Hematopoietic multipotent progenitor cell treated with erythropoietin and hydrocortisone succinate and interleukin-3 and kit ligand, for 17 days (in vitro differentiated cells): ENCODE measurements at regions not wholly inside any gene's neighbourhood (a gene's known extent, or its start where the extent isn't known, plus 50 kb on each side); places are given as distances from the start of the nearest gene placed in this dataset.

ENCODE experiments used
- DNase-seq: peaks from one replicate; pipeline ENCODE4 v3.0.0-alpha.2; 2015; ENCODE audit warnings: low spot score

GRCh38 chr17:27974045-27974436 is 68.4 kb upstream of the NLK start:
- no peak for DNase-seq

GRCh38 chr17:27974531-27975145 is 67.8 kb upstream of the NLK start:
- DNase-seq, result no peak

DNA sequence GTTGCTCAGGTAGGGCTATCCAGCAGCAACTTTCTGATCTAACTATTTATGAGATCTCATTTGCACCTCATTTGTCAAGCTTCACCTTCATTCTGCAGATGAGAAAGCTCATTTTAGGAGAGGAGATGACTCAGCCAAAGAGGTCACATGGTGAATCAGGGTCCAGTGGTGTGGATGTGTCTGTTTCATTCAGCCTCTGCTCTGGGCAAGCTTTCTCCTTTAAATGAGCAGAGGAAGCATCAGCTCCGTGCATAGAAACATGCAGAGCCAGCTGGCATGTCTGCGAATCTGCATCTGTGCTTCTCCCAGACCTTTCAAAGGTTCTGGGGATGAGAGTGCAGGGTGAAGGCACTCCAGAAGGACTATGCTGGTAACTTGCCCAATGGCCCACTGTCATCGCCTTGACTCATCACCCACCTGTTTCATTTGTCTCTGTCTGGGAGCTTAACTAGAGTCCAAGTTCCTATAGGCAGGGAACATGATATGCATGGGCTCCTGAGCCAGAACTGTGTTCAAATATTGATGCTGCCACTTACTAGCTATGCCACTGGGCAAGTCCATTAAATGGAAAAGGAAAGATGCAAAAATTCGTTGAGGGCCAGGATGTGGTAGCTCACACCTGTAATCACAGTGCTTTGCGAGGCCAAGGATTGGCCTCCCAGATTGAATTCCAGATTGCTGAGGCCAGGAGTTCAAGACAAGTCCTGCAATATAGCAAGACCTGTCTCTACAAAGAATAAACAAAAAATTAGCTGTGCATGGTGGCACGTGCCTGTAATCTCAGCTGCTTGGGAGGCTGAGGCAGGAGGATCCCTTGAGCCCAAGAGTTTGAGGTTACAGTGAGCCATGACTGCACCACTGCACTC is 67.1 kb upstream of the NLK start:
- no peak for DNase-seq

GRCh38 chr17:27976331-27976730 is 66.1 kb upstream of the NLK start:
- DNase-seq, result no peak

GRCh38 chr17:27977751-27978688 is 64.5 kb upstream of the NLK start:
- DNase-seq, result no peak

DNA sequence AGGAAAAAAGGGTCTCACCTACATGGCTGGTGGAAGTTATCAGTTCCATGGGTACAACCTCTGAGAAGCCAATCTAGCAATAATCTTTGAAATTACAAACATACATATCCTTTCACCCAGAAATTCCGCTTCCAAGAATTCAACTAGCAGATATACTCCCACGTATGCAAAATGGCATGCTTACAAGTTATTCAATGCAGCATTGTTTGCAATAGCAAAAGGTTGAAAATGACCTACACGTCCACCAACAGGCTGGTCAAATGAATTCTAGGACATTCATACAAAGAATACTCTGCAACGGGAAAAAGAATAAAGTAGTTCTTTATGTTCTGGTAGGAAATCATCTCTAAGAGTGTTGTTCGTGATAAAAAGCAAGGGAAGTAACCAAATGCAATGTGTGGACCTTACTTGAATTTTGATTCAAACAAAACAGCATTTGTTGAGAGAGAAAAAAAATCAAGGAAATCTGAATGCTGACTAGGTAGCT is 63.7 kb upstream of the NLK start:
- DNase-seq, result no peak

DNA sequence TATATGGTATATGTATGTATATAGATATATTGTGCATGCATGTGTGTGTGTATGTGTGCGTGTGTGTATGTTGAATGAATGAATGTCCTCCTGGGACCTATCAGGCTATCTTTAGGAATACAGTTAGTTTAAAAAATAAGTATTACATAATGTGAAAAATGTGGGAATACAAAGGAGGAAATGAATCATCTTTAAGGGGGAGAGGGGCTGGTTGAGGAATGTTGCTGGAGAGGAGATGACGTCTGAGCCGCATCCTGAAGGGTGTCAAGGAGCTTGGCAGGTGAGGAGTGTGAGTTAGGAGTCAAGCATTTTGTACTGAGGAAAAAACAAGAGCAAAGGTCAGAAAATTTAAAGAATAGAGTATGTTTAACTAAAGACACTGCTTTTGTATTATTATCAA is 62.4 kb upstream of the NLK start:
- no peak for DNase-seq

DNA sequence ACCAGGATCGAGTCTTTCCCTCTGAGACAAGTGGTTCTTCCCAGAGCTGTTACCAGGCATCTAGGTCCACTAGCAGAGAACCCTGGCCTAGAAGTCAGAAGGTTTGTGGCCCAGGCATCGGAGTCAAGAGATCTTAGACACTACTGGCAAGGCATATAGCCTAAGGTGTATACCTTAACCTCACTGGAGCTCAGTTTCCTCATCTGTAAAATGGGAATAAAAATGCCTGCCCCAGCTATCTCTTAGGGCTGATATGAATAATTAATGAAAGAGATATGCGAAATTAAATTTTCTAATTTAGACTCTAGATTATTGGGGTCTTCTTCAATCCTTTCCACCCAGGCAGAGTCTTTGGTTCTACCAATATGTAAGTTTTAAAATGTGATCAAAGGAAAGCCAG is 60.5 kb upstream of the NLK start:
- DNase-seq, result no peak

GRCh38 chr17:27982688-27983087 is 59.8 kb upstream of the NLK start:
- DNase-seq, result no peak

- no peak for DNase-seq
Observed at GRCh38 chr17:27983853-27984252, 58.6 kb upstream of the NLK start.

DNA sequence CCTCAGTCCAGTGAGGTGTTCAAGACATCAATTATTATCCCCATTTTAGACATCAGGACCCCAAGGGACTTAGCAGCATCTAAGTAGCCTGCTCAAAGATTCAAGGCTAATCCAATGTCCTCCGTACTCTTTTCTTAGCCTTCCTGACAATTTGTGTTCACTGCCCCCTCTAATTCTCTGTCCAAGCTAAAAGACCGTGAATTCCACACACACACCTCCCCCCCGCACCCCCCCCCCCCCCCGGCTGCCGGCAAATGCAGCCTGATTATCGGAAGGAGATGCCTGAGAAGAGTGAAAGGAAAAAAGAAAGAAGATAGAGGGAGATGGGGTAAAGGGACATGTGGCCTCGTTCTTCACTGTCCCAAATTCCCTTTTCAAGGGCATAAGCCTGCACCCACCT is 58.1 kb upstream of the NLK start:
- no peak for DNase-seq

GRCh38 chr17:27984816-27985215 is 57.7 kb upstream of the NLK start:
- DNase-seq, result no peak

- no peak for DNase-seq
Observed at GRCh38 chr17:27985306-27985705, 57.2 kb upstream of the NLK start.

DNA sequence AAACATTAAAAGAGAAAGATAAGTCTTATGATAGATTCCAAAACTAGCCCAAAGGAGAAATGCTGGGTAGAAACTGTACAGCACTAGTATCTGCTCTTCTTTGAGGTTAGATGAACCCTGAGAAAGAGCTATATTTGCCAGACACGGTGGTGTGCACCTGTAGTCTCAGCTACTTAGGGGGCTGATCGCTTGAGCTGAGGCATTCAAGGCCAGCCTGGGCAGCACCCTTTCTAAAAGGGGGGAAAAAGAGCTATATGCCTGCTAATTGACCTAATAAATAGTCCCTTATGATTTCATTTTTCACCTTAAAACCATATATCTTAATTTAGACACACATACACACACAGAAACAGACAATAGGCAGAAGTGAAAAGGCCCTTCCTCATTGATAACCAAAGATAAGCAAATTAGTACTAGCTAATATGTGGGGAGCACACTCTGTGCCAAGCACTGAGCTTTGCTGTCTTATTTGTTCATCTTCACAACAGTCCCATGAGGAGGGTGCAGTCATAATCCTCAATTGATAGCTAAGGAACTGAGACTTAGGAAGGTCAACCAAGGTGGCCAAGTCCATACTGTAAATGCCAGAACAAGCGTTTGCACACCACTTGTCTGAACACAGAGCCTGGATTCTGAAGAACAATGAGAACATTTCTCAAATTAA is 56.6 kb upstream of the NLK start:
- DNase-seq, result peak; percentile 17

GRCh38 chr17:27986805-27987684 is 55.4 kb upstream of the NLK start:
- peak; percentile 46 for DNase-seq

GRCh38 chr17:27989046-27989445 is 53.4 kb upstream of the NLK start:
- DNase-seq, result no peak

GRCh38 chr17:27990100-27990499 is 52.4 kb upstream of the NLK start:
- DNase-seq, result no peak

GRCh38 chr17:27990979-27991378 is 51.5 kb upstream of the NLK start:
- DNase-seq, result no peak

DNA sequence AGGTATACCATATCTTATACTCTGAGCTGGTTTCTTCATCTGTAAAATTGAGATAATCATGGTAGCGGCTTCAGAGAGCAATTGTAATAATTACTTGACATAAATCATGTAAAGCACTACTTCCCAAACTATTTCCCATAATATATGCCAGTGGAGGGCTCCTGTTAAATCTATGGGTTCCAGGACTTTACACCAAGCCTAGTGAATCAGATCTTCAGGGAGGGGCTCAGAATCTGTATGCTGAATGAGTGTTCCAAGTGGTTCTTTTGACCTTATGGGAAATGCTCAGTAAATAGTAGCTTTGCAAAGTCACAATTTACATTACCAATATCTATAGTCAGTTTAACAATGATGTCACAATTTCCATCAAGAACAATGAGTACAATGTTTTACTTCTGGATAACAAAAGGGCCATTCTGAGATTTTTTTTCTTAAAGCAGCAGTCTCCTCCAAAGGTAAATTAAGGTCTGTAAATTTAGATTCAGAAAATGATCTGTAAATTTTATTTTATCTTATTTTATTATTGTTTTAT is 50.9 kb upstream of the NLK start:
- DNase-seq, result no peak
